Tibial artery (tissue), 4 donors: ENCODE measurements at regions not wholly inside any gene's neighbourhood (a gene's known extent, or its start where the extent isn't known, plus 50 kb on each side); places are given as distances from the start of the nearest gene placed in this dataset.
"Not testable (repeated sequence)": the region's sequence is repeated elsewhere in the genome, so short reads cannot be mapped to it uniquely, and the experiment has no call there.

Experiments used
- DNase-seq, 2 donors: peaks; one replicate each; pipeline ENCODE4 v3.0.0-alpha.2; 2019
- H3K27ac ChIP-seq, 2 donors: fragments of 200-600 bp; sonication (generic) in 1 of 2; 1 replicate in 1 of 2; 2 replicates in 1 of 2; pipeline ENCODE4 v1.5.1; 2018 to 2019; ENCODE audit warnings: mild to moderate bottlenecking in 1 of 2
- H3K27me3 ChIP-seq, 2 donors: fragments of 200-600 bp; sonication (generic) in 1 of 2; one replicate each; pipeline versions ENCODE4 v1.5.1 to v1.6.0; 2016 to 2019
- H3K36me3 ChIP-seq, 3 donors: fragments of 200-600 bp; sonication (generic) in 2 of 3; one replicate each; pipeline ENCODE4 v1.5.1; 2016 to 2019; ENCODE audit warnings: mild to moderate bottlenecking in 2 of 3
- H3K4me1 ChIP-seq, 4 donors: fragments of 200-600 bp; sonication (generic) in 2 of 4; 1 replicate in 3 of 4; 2 replicates in 1 of 4; pipeline ENCODE4 v1.5.1; 2016 to 2019
- H3K4me3 ChIP-seq, 2 donors: fragments of 200-600 bp; sonication (generic) in 1 of 2; 1 replicate in 1 of 2; 2 replicates in 1 of 2; pipeline ENCODE4 v1.5.1; 2018 to 2019; ENCODE audit warnings: mild to moderate bottlenecking in 2 of 2
- H3K9me3 ChIP-seq, 3 donors: fragments of 200-600 bp; sonication (generic) in 1 of 3; one replicate each; pipeline ENCODE4 v1.5.1; 2016 to 2019
- intact Hi-C: fragments of 100-400 bp; cut with DNase I; formaldehyde crosslinking; loops from one replicate; pipeline ENCODE4 v1.15.0; 2023; ENCODE audit warnings: low total_unique reads
- TF ChIP-seq, protein P1 (sequence below), 2 experiments: fragments of 200-600 bp in 1 of 2; fragments of 450-650 bp in 1 of 2; IDR thresholded peaks; one replicate each; pipeline ENCODE4 v1.5.1; 2017 to 2019; ENCODE audit warnings: antibody characterized with exemption in 2 of 2, mild to moderate bottlenecking in 1 of 2, moderate library complexity in 1 of 2

- Histone ChIP-seq H3K36me3 (no peaks in the 10 kb centered on the region), H3K27ac (no peak overlapping the region), H3K4me1 (no peaks in the 10 kb centered on the region), H3K4me3 (no peak overlapping the region), H3K9me3 (no peaks in the 10 kb centered on the region), H3K27me3 (no peaks in the 10 kb centered on the region)
- TF ChIP-seq, protein P1, sequence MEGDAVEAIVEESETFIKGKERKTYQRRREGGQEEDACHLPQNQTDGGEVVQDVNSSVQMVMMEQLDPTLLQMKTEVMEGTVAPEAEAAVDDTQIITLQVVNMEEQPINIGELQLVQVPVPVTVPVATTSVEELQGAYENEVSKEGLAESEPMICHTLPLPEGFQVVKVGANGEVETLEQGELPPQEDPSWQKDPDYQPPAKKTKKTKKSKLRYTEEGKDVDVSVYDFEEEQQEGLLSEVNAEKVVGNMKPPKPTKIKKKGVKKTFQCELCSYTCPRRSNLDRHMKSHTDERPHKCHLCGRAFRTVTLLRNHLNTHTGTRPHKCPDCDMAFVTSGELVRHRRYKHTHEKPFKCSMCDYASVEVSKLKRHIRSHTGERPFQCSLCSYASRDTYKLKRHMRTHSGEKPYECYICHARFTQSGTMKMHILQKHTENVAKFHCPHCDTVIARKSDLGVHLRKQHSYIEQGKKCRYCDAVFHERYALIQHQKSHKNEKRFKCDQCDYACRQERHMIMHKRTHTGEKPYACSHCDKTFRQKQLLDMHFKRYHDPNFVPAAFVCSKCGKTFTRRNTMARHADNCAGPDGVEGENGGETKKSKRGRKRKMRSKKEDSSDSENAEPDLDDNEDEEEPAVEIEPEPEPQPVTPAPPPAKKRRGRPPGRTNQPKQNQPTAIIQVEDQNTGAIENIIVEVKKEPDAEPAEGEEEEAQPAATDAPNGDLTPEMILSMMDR (IDR thresholded peaks at IDR 0.05) = no peak
- intact Hi-C loops = no loop called here
- no peak for DNase-seq
Measured at GRCh38 chr21:35162831-35163230, 113.7 kb upstream of the RUNX1 start.

DNA sequence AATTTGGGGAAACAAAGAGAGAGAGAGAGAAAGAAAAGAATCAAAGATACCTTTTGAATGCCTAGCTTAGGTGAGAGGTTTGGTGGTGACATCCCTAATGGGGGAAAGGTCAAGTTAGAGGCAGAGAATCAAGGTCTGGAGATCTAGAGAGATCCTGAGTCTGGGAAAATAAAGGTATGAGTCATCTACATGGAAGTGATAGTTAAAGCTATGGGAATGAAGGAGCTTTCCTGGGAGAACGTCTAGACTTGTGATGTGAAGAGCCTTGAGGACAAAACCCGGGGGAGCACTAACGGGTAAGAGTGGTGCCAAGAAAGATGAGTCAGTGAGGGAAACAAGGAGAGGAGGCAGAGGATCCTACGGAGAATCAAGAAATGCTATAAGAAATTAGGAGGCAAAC, 110.8 kb upstream of the RUNX1 start:
- Histone ChIP-seq H3K4me3 (no peak overlapping the region), H3K4me1 (no peaks in the 10 kb centered on the region), H3K9me3 (no peaks in the 10 kb centered on the region), H3K36me3 (no peaks in the 10 kb centered on the region), H3K27ac (no peak overlapping the region), H3K27me3 (no peaks in the 10 kb centered on the region)
- intact Hi-C loops = no loop called here
- DNase-seq = no peak
- TF ChIP-seq, protein P1 (IDR thresholded peaks at IDR 0.05) = no peak

DNA sequence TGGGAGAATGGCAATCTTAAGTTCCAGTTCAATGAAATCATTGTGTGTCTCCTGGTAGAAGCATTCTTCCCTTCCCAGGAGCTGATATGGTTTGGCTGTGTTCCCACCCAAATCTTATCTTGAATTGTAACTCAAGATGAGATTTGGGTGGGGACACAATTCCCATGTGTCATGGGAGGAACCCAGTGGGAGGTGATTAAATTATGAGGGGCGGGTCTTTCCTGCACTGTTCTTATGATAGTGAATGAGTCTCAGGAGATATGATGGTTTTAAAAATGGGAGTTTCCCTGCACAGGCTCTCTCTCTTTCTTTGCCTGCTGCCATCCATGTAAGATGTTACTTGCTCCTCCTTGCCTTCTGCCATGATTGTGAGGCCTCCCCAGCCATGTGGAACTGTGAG, 108.3 kb upstream of the RUNX1 start:
- DNase-seq, H3K9me3 ChIP-seq, H3K27me3 ChIP-seq, H3K36me3 ChIP-seq, H3K27ac ChIP-seq, H3K4me3 ChIP-seq, H3K4me1 ChIP-seq, intact Hi-C loops: not testable (repeated sequence)

DNA sequence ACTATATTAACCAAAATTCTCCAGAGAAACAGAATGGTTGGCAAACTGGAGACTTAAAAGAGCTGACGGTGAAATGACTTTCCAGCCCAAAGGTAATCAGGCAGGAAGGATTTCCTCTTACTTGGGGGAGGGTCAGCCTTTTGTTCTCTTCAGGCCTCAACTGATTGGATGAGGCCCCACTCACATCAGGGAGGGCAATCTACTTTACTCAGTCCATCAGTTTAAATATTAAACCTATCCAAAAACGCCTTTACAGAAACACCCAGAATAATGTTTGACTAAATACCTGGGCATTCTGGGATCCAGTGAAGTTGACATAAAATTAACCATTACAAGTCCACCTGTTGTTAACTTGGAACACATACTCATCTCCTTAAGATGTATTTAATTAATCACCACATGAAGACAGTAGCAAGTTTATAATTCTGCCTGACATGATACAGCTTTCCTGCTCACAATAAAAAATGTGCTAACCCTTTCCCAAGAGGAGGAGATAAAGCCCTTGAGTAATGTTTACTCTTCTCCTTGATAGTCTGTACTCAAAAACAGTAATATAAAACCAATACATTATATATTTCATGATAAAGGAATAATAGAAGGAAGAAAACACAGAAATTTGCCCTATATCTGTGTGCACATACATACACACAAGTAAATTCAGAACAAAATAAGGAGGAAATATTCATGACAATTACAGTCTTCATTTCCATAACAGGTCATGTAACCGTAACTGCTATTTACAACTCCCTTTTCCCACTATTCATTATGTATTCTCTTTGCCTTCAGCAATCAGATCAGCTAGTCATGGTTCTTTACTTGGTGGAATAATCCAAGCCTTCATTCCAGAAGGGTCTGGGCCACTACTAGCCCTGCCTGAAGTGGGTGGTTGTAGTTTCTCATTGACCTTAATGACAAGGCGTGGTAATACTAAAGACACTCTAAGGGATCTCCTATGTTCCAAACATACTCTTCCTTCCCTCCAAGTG, 107.5 kb upstream of the RUNX1 start:
- Histone ChIP-seq H3K4me1 (no peaks in the 10 kb centered on the region), H3K9me3 (no peaks in the 10 kb centered on the region)
- intact Hi-C loops = no loop called here

DNA sequence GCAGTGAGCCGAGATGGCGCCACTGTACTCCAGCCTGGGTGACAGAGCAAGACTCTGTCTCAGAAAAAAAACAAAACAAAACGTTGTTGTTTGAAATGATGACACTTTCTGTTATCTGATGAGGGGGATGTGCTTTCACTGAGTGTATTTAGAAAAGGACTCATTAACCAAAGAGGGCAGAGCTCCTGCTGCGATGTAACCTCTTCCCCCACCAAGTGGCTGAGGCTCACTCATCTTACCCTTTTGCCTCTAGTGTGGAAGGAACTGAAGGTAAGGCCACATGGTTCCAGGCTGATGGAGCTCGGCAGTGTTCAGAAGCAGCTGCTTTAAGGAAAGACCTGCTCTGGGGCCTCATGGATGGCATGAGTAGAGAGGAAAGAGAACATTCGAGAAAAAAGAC, 105.7 kb upstream of the RUNX1 start:
- TF ChIP-seq, protein P1 (IDR thresholded peaks at IDR 0.05) = no peak
- Histone ChIP-seq H3K4me3 (no peak overlapping the region), H3K4me1 (no peaks in the 10 kb centered on the region), H3K27me3 (no peaks in the 10 kb centered on the region), H3K9me3 (no peaks in the 10 kb centered on the region), H3K27ac (no peak overlapping the region), H3K36me3 (no peaks in the 10 kb centered on the region)
- intact Hi-C loops = no loop called here
- no peak for DNase-seq

More for the DNA sequence above, 107.5 kb upstream of the RUNX1 start:
- Histone ChIP-seq H3K27ac (no peak overlapping the region), H3K36me3 (no peaks in the 10 kb centered on the region), H3K27me3 (no peaks in the 10 kb centered on the region), H3K4me3 (no peak overlapping the region)
- DNase-seq = no peak
- TF ChIP-seq, protein P1 (IDR thresholded peaks at IDR 0.05) = no peak

- Histone ChIP-seq H3K36me3 (no peaks in the 10 kb centered on the region), H3K4me3 (no peak overlapping the region), H3K27me3 (no peaks in the 10 kb centered on the region), H3K27ac (no peak overlapping the region), H3K4me1 (no peaks in the 10 kb centered on the region), H3K9me3 (no peaks in the 10 kb centered on the region)
- intact Hi-C loops = no loop called here
- DNase-seq = no peak
- TF ChIP-seq, protein P1 (IDR thresholded peaks at IDR 0.05) = no peak
Measured at GRCh38 chr21:35153671-35154070, 104.6 kb upstream of the RUNX1 start.
